Nephron (organoid): ENCODE measurements at regions not wholly inside any gene's neighbourhood (a gene's known extent, or its start where the extent isn't known, plus 50 kb on each side); places are given as distances from the start of the nearest gene placed in this dataset.
A peak's percentile ranks its signal among the peaks of the same experiment; 100 is the strongest.

Source experiments
- H3K27ac Mint-ChIP-seq, 3 experiments: 2 replicates each; pipeline ENCODE4 v1.8.0; 2020; ENCODE audit warnings: mixed read lengths in 3 of 3, mild to moderate bottlenecking in 2 of 3, moderate library complexity in 1 of 3
- H3K27me3 Mint-ChIP-seq: 2 replicates; pipeline ENCODE4 v1.8.0; 2021; ENCODE audit warnings: low read depth, mild to moderate bottlenecking, moderate library complexity, mixed read lengths
- H3K36me3 Mint-ChIP-seq: 2 replicates; pipeline ENCODE4 v1.8.0; 2020; ENCODE audit warnings: low read depth, mixed read lengths
- H3K4me1 Mint-ChIP-seq: 2 replicates; pipeline ENCODE4 v1.8.0; 2020; ENCODE audit warnings: mixed read lengths
- H3K4me3 Mint-ChIP-seq, 3 experiments: 2 replicates each; pipeline ENCODE4 v1.8.0; 2020; ENCODE audit warnings: mild to moderate bottlenecking in 3 of 3, mixed read lengths in 3 of 3, moderate library complexity in 2 of 3
- H3K9me3 Mint-ChIP-seq: 2 replicates; pipeline ENCODE4 v1.8.0; 2020; ENCODE audit warnings: mixed read lengths
- CTCF ChIP-seq, 3 experiments: fragments of 200-600 bp; sonication (generic); IDR thresholded peaks; one replicate each; pipeline ENCODE4 v1.5.0; 2021; ENCODE audit warnings: antibody characterized with exemption in 3 of 3; ENCODE audit not compliant: unreplicated experiment in 3 of 3

DNA sequence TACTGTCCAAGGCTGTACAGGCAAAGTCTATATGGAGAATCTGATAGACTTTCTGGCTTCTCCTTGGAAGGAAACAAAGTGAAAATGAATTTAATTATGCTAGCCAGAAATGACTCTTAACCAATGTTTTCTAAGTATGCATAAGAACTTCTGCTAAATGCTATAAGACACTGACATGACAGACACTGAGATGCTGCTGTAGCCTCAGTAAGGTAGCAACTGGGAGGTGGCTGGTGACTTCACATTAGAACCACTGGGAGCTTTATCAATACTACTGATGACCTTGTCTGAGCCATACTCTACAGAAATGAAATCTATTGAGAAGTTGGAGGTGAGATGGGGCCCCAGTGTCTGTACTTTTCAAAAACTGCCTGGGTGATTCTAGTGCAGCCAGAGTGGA, 188.6 kb downstream of the ZNF365 start:
- peaks cover 31% of the 10 kb centered on the region for H3K4me1 Mint-ChIP-seq
- H3K9me3 Mint-ChIP-seq: no peaks in the 10 kb centered on the region

DNA sequence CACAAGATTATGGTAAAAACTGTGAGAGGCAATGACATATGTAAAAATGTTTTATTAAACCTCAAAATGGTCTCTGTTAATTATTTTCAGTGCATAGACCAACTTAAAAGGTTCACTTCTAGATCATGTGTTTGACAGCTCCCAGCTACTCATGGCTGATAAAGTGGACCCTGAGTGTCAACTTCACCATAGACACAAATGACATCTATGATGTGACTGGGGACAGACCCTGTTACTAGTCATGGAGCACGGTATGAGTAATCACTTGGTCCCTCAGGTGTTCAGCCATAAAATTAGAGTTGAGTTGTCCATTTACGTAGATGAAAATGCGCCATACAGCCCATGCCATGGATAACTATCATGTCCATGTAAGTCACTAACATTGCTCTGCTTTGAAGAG, 199.8 kb downstream of the ZNF365 start:
- no peaks in the 10 kb centered on the region for H3K27me3 Mint-ChIP-seq
- H3K27ac Mint-ChIP-seq: no peak overlapping the region
- no peaks in the 10 kb centered on the region for H3K9me3 Mint-ChIP-seq
- peaks cover 7% of the 10 kb centered on the region for H3K4me1 Mint-ChIP-seq
- H3K4me3 Mint-ChIP-seq: no peak overlapping the region
- no peak for TF ChIP-seq CTCF (IDR thresholded peaks at IDR 0.05; ENCODE audit: unreplicated experiment in 3 of 3)
- H3K36me3 Mint-ChIP-seq: no peaks in the 10 kb centered on the region

More for the DNA sequence above, 188.6 kb downstream of the ZNF365 start:
- Mint-ChIP-seq H3K36me3 (no peaks in the 10 kb centered on the region), H3K4me3 (no peak overlapping the region), H3K27ac (peak overlapping the region in 2 of 3 experiments; percentile 85 to 93), H3K27me3 (peaks cover 10% of the 10 kb centered on the region)
- TF ChIP-seq CTCF (IDR thresholded peaks at IDR 0.05; ENCODE audit: unreplicated experiment in 3 of 3): no peak

DNA sequence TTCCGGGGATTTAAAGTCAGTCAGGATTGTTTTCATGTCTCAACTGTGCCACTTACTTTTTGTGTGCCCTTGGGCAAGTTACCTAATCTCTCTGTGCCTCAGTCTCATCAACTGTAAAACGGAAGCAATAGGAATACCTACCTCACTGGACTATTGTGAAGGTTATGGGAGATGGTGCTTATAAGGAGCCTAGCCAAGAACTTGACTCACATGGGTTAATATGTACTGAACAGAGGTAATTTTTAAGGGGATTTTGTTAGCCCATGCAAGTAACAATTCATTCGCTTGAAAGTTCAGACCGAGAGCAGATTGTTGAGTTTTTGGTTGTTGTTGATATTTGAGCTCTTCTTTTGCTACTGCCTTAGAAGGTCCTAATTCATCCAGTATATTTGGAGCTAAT, 202.9 kb downstream of the ZNF365 start:
- Mint-ChIP-seq H3K27ac (no peak overlapping the region), H3K4me1 (peaks cover 10% of the 10 kb centered on the region), H3K27me3 (no peaks in the 10 kb centered on the region), H3K4me3 (no peak overlapping the region), H3K36me3 (no peaks in the 10 kb centered on the region), H3K9me3 (no peaks in the 10 kb centered on the region)
- no peak for TF ChIP-seq CTCF (IDR thresholded peaks at IDR 0.05; ENCODE audit: unreplicated experiment in 3 of 3)

DNA sequence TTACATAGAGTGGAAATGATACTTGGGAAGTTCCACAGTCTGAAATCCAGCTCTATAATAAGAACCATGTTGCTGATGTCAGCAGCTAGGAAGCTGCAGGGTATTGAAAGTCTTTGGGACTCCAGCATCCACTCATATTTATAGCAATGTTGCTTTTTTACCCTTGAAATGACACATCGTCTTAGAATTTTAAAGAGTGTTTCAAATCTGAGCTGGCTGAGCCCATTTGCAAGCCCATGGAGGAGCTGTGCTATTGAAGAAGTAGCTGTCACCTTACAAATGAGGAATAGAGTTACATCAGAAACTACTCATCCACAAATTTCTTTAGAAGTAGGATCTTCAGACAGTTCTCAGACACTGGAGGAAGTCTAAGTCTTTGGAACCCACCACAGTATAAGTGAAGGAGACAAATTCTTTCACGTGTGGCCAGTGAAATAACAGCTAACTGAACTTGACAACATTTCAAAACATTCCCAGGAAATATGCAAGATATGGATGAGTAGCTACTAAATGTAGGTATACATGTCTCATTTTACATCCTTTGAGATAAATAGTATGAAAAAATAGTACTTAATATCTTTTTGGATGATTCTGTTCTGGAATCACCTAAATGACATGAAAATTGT, 203.6 kb downstream of the ZNF365 start:
- Mint-ChIP-seq H3K27me3 (no peaks in the 10 kb centered on the region), H3K27ac (no peak overlapping the region), H3K4me1 (peaks cover 17% of the 10 kb centered on the region), H3K9me3 (no peaks in the 10 kb centered on the region), H3K4me3 (no peak overlapping the region), H3K36me3 (no peaks in the 10 kb centered on the region)
- TF ChIP-seq CTCF (IDR thresholded peaks at IDR 0.05; ENCODE audit: unreplicated experiment in 3 of 3): no peak

- Mint-ChIP-seq H3K27ac (no peak overlapping the region), H3K4me1 (peaks cover 22% of the 10 kb centered on the region), H3K4me3 (no peak overlapping the region), H3K9me3 (no peaks in the 10 kb centered on the region), H3K27me3 (no peaks in the 10 kb centered on the region), H3K36me3 (no peaks in the 10 kb centered on the region)
- no peak for TF ChIP-seq CTCF (IDR thresholded peaks at IDR 0.05; ENCODE audit: unreplicated experiment in 3 of 3)
Measured at GRCh38 chr10:62578301-62578700, 204.1 kb downstream of the ZNF365 start.

DNA sequence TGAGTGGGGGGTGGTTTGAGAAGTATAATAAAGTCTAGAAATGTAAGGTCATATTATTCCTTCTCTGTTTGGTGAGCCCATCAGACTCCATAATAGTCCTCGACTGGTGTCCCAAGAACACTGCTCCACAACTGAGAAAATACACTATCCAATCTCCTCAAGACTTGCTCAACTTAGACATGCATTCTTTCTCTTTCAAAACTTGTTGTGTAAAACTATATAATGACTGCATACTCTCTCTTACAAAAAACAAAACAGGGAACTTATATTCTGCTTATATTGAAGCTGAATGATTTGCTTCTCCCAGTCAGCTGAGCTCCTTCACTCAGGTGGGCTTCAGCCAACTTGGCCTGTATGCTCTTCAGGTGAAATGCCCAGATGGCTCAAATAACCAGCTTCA, 204.7 kb downstream of the ZNF365 start:
- H3K27ac Mint-ChIP-seq: no peak overlapping the region
- no peak for TF ChIP-seq CTCF (IDR thresholded peaks at IDR 0.05; ENCODE audit: unreplicated experiment in 3 of 3)
- H3K4me3 Mint-ChIP-seq: no peak overlapping the region
- H3K27me3 Mint-ChIP-seq: no peaks in the 10 kb centered on the region
- H3K9me3 Mint-ChIP-seq: no peaks in the 10 kb centered on the region
- H3K4me1 Mint-ChIP-seq: peaks cover 23% of the 10 kb centered on the region
- H3K36me3 Mint-ChIP-seq: no peaks in the 10 kb centered on the region
